HS-5 (cell line): ENCODE measurements at regions not wholly inside any gene's neighbourhood (a gene's known extent, or its start where the extent isn't known, plus 50 kb on each side); places are given as distances from the start of the nearest gene placed in this dataset.
"Not testable (repeated sequence)": the region's sequence is repeated elsewhere in the genome, so short reads cannot be mapped to it uniquely, and the experiment has no call there.

Experiments used
- DNase-seq: peaks from one replicate; pipeline ENCODE4 v3.0.0-alpha.2; 2012; ENCODE audit warnings: low read depth

DNA sequence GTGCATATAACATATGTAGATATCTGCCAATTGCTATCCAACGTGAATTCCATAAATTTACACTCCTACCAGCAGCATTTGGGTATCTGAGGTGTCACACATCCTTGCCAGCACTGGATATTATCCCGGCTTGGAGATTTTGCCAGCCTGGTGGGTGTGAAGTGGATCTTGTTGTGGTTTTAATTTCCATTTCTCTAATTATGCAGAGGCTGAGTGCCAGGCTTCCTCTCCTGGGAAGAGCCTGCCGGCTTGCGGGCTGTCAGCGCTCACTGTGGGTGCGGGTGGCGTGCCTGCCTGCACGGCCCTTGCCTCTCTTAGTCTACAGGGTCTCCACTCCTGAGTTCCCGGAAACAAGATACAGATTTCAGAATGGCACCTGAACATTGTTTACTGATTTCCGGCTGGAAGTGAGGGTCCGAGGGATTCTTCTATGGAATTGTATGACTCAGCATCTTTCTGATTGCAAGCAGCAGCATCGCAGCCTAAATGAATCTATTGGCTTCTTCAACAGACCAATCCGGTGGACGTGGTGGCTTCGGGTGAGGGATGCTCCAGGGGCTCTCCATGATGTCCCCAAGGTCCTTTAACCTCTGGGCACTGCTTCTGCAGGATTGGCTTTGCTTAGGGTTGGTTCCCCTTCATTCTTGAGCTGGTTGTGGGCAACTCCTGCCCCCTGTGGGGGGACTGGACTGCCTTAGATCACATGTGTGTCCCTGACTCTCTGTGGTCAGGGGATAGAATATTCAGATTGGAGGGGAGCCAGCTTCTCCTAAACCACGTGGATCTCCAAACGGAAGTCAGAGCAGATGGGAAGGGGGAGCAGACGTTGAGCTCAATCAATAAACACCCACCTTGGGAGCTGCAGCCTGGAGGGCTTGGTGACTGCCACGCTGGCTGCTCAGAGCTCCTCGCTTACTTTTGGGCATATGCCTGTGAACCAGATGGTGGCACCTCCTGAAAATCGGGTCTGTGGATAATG is 58.0 kb upstream of the LRPAP1 start:
- not testable (repeated sequence) for DNase-seq

DNA sequence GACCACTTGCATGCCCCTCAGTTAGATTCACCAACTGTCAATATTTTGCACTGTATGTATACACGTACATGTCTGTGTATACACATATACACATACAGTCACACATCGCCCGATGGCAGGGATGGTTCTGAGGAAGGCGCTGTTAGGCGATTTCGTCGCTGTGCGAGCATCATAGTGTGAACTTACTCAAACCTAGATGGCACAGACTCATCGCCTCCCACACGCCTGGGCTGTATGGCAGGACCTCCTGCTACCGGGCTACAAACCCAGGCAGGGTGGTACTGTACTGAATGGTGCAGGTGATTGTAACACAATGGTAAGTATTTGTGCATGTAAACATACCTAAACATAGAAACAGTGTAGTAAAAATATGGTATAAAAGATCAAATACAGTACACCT is 57.2 kb upstream of the LRPAP1 start:
- not testable (repeated sequence) for DNase-seq

DNA sequence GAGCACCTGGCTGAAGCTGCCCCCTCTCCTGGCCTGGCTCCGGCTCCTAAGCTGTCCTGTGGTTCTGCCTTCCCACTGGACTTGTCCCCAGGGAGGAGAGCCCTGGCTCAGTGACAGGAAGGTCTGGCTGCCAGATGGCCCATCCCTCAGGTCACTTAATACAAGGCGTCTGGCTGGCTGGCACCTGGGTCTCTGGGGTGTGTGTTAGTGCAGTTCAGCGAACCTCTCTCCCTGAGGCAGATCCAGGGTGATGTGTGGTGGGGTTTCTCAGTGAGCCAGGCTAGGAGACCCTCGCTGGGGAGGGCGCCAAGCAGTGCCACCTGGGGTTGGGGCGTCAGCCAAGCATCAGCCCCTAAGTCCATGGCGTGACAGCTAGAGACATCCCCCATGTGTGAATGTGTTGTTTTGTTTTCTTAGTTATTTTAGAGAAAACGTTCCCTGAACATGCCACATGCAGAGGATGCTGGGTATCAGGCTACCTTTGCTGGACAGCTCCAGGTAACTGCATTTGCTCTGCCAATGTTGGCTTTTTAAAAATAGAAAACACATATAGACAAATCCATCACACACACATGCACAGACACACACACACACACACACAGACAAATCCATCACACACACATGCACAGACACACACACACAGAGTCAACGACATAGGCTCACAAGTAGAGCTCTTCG is 56.4 kb upstream of the LRPAP1 start:
- not testable (repeated sequence) for DNase-seq

DNA sequence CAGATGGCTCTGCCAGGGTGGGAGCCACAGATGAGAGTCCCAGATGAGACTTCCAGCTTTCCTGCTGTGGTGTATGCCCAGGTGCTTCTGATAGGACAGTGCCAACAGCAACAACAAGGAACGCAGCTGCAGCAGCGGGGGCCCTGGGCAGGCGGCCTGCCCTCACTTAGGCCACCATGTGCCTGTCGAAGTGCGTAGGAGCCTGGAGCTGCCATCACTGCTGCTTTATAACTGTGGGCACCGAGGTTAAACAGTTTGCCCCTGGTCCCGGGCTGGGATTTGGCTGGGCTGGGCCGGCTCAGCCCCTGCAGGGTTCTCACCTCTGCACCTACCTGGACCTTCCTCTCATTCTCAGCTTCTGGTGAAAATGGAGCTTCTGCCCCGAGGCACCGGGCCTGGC is 54.4 kb upstream of the LRPAP1 start:
- DNase-seq = not testable (repeated sequence)

DNA sequence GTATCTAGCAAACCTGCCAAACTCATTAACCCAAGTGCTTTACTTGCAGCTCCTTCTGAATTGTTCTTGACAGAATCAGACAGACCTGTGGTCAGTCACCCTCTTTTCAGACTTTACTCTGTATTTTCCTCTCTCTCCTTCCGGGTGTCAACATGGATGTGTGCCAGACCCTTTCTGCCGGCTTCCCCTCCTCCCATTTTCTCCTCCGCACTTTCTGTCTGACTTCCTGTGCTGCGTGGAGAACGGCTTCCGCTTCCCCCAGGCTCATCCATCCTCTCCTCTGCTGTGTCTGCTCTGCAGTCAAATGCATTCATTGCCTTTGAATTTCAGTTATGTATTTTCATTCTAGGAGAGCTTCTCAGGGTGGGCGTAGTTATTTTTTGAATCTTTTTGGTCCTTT is 53.3 kb upstream of the LRPAP1 start:
- not testable (repeated sequence) for DNase-seq

DNA sequence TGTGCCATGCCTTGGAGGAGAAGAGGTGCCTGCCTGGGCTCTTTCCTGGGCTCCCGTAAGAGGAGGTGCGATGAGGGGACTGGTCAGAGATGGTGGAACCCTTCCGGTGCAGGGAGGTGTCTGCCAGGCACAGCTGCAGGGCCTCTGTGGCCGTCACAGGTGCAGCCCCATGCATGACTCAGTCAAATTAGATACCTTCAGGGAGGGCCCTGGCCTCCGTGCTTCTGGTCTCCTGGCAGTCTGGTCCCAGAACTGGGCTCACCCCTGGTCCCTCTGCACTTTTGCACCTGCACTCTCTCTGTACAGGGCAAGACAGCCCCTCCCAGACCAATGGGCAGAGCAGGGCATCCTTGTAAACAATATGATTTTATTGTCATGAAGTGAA is 49.9 kb upstream of the LRPAP1 start:
- no peak for DNase-seq
